ENCODE measurements at regions not wholly inside any gene's neighbourhood (a gene's known extent, or its start where the extent isn't known, plus 50 kb on each side); places are given as distances from the start of the nearest gene placed in this dataset.

- TF ChIP-seq POLR2AphosphoS5 (IDR thresholded peaks at IDR 0.05; ENCODE audit: borderline replicate concordance, low read depth, low read length) (no peak), EZH2 (IDR thresholded peaks at IDR 0.05) (no peak), FOXP2 (optimal IDR thresholded peaks at IDR 0.05; ENCODE audit: control extremely low read depth, extremely low read length, insufficient read depth) (no peak)
Observed at GRCh38 chr17:5769593-5770354, 185.5 kb upstream of the NLRP1 start.

All from SK-N-MC (cell line).